NCI-H2171 treated with DMSO at 0.1 percent for 48 hours (cell line): ENCODE measurements at regions not wholly inside any gene's neighbourhood (a gene's known extent, or its start where the extent isn't known, plus 50 kb on each side); places are given as distances from the start of the nearest gene placed in this dataset.

Experiments
- DNase-seq: peaks from one replicate; lab custom pipeline; 2025; lab: John Stamatoyannopoulos, UW

DNA sequence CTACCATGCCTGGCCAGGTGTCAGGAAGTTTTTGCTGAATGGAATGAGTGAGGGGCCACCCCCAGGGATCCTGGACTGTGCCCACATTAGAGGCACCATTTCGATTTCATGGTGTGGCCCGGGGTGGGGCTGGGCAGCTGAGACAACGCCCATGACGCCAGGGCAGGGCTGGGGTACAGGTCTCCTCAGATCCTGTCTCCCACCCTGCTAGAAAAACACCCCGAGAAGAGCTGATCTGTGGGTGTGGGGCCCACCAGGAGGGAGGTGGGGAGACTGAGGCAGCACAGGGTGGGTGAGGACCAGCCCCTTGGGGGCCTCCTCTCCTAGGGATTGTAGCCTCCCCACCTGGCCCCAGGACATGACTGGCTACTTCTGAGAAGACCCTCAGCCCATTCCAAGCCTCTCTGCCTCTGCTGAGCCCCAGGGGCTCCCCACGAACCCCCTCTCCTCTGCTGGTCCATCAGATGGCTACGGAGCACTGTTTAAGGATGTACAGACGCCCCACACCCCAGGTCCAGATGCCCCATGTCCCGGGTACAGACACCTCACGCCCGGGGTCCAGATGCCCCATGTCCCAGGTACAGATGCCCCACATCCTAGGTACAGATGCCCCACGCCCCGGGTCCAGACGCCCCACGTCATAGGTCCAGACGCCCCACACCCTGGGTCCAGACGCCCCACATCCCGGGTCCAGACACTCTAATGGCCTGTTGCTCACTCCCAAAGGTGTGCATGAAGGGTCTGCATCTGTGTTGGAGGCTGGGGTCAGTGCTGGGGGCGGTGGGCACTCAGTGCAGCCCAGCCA lies 99.4 kb downstream of the MICALL2 start:
- no peak for DNase-seq

DNA sequence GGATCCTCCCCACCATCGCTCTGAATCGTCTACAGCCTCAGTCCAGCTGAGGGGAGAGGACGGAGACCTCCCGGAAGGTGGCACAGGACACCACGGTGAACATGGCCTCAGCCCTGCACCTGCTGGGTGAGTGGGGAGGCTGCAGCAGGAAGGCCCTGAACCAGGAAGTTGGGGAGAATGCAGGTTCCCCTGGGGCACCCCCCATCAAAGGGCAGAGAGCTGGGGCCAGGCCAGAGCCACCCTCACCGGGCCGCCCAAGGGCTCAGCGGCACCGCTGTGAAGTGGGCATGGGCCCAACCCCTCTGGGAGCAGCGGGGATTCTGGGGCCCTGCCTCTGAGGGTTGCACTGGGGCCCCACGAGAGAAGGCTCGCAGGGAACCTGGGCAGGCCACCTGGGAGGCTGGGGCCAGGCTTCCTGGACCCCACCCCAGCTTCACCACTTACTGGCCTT lies 98.7 kb downstream of the MICALL2 start:
- DNase-seq = no peak

DNA sequence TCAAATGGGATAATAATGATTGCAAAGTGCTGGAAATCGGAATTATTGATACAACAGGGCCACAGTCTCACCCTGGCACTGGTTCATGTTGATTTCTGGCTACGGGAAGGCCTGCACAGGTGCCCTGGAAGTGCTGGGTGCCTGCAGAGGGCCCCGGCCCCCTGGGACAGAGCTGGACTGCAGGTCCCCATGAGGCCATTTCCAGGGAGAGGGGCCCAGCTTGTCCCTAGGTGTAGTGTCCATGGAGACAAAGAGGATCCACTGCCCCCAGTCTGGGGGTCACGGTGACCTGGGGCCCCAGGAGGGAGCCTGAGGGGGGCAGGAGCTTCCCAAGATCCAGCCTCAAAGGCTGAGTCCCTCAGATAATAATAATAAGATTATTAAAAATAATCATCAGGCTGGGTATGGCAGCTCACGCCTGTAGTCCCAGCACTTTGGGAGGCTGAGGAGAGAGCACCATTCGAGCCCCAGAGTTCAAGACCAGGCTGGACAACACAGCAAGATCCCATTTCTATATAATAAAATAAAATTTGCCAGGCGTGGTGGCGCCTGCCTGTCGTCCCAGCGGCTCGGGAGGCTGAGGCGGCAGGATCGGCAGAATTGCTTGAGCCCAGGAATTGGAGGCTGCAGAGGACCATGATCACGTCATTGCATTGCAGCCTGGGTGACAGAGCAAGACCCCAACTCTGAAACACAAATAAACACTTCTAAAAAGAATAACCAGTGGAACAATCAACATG lies 98.1 kb downstream of the MICALL2 start:
- DNase-seq = no peak

DNA sequence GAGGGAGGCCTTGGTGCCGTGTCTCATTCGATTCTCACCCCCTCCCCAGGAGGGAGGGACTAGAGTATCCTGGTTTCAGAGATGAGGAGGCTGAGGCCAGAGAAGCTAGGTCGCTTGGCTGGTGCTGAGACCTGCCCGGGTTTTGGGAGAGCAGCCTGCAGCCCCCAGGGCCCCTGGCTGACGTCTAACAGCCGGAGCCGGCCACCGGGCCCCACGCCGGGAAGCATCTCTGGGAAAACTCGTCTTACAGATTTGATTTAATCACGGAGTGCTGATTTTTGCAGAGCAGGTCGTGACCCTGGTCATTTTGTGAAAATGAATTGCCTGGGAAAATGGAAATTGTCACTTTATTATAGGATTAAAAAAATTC lies 97.5 kb downstream of the MICALL2 start:
- no peak for DNase-seq

DNA sequence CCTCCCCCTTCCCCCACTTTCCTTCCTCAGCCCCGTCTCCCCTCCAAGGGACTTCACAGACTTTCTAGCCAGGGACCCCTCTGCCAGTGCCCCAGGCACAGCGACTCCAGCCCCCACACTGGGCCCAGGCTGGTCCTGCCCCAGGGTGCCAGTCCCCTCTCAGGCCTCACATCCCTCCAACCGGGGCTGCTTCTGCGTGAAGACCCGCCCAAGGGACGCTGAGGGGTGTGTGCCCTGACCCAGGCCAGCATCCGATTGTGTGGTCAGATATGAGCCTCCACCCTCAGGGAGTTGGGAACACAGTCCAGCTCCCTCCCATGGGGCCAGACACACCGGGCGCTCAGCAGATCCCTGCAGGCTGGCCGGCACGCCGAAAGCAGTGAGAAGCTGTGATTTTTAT lies 97.0 kb downstream of the MICALL2 start:
- no peak for DNase-seq

DNA sequence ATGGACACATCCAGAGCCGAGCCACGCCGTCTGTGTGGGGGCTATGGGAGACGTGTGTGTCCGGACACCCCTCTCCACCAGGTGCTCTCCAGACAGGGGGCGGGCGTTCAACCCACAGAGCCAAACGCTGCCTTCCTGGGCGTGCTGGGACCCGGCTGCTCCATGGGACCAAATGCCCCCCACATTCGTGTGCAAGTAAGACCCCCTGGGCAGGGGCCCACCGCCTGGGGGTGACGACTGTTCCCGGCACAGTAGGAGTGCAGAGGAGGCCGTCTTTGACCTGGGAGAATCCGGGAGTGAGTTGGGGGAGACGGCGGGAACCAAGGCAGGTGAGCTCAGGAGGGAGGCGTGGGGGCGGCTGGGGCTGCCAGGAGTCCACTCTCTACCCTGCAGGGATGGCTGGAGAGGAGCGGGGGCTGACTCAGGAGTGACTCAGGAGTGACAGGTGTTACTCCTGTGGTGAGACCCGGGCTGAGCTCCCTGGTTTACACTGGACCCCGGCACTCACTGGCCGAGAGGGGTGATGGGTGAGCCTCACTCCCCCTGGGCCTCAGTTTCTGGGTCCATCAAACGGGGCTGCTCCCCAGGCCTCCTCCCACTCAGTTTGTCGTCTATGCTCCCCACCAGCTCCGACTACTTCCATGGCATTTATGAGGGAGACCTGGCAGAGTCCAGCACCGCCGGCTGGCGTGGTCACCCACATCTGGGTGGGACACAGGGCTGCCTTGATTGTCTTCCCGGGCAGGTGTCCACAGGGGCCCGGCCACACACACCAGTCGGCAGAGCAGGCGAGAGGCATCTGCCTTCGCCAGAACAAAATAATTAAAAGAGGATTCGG lies 95.0 kb downstream of the MICALL2 start:
- no peak for DNase-seq

DNA sequence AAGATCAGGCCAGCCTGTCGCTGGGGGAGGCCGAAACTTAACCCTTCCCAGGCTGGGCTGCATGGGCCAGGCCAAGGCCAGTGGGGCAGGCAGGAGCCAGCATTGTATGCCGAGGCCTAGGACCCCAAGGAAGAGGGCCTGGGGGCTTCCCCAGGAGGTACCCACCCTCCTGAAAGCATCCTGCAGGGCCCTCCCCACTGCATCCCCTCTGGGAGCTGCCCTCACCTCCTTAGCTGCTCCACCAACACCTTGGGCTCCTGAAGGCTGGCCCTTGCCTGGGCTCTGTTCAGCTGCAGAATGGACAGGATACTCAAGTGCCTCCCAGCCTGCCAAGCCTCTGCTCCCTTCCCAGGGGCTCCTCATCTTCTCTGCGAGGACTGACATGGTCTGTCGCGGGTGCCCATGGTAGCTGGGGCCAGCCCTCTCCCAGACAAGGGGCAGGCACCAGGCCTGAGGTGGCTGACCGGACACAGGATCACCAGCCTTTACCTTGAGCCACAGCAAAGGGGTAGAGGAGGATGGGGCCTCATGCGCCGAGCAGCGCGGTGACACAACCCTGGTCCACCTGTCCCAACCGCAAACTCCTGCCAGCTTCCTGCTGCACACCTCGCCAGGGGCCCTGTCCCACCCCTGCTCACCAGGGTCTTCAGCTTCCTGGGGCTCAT lies 94.2 kb downstream of the MICALL2 start:
- DNase-seq = no peak

- no peak for DNase-seq
Observed at GRCh38 chr7:1365846-1366245, 93.4 kb downstream of the MICALL2 start.

DNA sequence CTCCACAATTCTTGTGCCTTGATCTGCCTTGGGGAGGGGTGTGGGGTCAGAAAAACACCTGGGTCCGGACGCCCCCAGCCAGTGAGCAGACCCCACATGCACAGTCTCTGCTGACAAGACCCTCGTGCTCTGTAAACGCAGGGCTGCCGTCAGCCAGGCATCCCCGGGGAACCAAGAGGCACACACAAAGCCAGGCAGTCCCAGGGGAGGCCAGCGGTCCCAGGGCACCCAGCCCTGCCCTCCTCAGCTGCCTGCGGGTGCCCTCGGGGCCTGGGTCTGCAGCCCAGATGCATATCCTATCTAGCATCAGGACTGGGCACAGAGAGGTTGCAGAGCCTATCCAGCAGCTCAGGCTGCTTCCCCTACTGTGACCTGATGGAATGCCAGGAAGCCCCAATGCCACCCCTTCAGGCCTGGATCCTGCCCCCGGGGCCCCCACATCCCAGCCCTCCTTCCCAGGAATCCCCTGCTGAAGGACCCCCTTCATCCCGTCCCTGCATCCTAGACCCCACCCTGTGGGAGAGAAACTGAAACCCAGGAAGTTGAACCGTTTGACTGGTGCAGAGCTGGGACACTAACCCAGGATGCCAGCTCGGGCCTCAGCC lies 92.4 kb downstream of the MICALL2 start:
- no peak for DNase-seq

GRCh38 chr7:1367501-1368183 lies 91.6 kb downstream of the MICALL2 start:
- no peak for DNase-seq

DNA sequence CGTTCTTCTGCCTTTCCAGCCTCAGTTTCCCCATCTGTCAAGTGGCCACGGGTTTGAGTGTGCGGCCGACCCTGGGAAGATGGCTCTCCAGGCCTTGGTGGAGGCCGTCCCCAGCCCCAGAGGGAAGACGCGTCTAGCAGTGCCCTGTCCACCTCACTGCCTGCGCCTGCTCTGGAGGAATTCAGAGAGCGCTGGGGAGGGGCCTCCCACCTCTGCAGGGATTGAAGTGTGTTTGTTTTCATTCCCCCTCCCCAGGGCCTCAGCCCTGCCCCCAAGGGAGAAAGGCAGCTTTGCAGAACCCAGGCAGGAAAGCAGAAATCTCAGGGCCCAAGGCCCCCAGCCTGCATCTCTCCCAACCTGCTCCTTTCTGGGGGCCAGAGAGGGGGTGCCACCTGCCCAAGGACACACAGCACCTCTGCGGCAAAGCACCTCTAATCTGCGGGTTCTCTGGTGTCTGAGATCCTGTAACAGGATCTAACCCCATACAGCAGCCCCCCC lies 91.0 kb downstream of the MICALL2 start:
- no peak for DNase-seq

- DNase-seq = peak; percentile 98
Observed at GRCh38 chr7:1368682-1369571, 90.3 kb downstream of the MICALL2 start.

DNA sequence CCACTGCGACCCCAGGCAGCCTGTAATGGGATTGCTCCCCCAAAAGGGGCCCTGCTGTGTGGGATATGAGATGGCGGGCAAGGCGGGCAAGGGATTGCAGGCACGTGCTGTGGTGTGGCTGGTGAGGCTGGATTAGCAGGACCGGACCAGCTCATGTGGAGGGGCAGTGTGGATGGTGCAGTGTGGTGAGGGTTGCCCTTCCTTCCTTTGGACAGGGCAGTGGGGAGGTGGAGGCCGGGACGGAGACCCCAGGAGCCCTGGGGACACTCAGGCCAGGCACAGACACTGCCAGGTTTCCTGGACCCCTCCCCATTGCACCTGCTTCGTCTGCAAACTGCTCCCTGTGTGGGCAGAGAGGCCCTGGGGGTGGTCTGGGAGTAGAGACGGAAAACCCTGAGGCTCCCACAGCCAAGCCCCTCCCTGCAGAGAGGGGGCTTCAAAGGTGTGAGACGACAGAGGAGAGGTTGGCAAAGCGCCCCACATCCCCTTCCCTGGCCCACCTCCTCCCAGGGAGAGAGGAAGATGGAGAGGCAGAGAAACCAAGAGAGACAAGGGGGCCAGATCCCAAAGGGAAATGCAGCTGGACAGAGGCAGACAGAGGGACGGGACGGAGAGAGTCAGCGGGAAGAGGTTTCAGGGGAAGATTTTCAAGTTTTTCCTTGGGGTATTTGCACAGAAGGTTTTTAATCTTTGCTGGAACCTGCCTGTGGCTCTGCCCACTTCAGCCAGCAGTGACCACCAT lies 89.2 kb downstream of the MICALL2 start:
- DNase-seq = no peak

- no peak for DNase-seq
Observed at GRCh38 chr7:1370738-1371137, 88.5 kb downstream of the MICALL2 start.

DNA sequence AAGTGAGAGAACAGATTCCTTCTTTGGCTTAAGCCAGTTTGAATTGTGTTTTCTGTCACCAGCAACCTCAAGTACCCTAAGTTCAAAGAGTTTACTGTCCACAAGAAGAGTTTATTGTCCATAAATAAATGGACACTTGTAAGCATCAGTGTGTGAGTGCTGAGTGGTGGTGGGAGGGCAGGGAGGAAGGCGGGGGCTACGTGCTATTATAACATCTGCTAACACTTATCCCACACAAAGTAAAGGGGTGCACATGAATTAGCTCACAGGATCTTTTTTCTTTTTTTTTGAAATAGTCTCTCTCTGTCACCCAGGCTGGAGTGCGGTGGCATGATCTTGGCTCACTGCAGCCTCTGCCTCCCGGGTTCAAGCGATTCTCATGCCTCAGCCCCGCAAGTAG lies 87.2 kb downstream of the MICALL2 start:
- no peak for DNase-seq

GRCh38 chr7:1372671-1373379 lies 86.4 kb downstream of the MICALL2 start:
- DNase-seq = no peak

DNA sequence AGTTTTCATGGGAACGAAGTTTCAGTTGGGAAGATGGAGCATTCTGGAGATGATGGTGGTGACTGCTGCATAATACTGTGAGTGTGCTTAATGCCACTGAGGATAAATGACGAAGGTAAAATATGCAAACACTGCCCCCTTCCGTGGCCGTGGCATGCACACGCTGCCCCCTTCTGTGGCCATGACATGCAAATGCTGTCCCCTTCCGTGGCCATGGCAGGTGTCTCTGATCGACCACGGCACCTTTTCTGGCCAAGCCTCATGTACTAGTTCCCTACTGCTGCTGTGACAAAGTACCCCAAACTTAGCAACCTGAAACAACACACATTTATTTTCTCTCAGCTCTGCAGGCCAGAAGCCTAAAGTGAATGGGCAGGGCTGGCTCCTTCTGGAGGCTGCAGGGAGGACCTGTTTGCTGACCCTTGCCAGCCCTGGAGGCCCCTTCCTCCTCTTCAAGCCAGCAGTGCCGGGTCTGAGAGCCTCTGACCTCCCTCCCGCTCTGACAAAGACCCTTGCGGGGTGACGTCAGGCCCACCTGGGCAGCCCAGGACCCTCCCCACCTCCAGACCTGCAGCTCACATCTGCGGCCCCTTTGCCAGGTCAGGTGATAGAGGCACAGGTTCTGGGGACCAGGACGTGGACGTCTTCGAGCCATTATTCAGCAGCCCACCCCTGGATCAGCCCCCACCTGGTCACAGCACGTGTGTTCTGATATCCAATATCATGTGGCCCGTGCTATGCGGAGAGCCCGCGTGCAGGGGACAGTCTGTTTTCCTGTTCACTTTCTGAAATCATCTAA lies 82.0 kb downstream of the MICALL2 start:
- DNase-seq = no peak
